IMR-90 (cell line): ENCODE measurements at regions not wholly inside any gene's neighbourhood (a gene's known extent, or its start where the extent isn't known, plus 50 kb on each side); places are given as distances from the start of the nearest gene placed in this dataset.

ENCODE experiments used
- ATAC-seq: fragments of 200-7000 bp; cut with Tn5 transposase; 2 replicates; pipeline ENCODE4 v1.9.1; 2020; ENCODE audit warnings: low read depth, mild to moderate bottlenecking, moderate library complexity
- BruUV-seq: library from RNA; stranded (reverse); fragments of 400-500 nt; replicated peaks from 2 replicates; lab custom pipeline; 2021; lab: Mats Ljungman, UMichigan
- CTCF ChIA-PET: fragments of 300-600 bp; formaldehyde crosslinking; extraction: SDS; loops from one replicate; lab custom pipeline; 2021; ENCODE audit warnings: antibody characterized with exemption; lab: Yijun Ruan, JAX
- POLR2A ChIA-PET: fragments of 300-600 bp; sonication (Branson Sonifier 250); formaldehyde crosslinking; loops from one replicate; lab custom pipeline; 2022; ENCODE audit warnings: antibody characterized with exemption; ENCODE audit not compliant: unreplicated experiment; lab: Charles Lee
- DNase-seq: peaks from one replicate; pipeline ENCODE4 v3.0.0; 2013
- H2AFZ ChIP-seq: replicated peaks from 2 replicates; pipeline ENCODE3; 2013; ENCODE audit warnings: low read length, mild to moderate bottlenecking; ENCODE audit not compliant: poor library complexity
- H2AK5ac ChIP-seq: 2 replicates; pipeline ENCODE4 v1.6.1; 2013; ENCODE audit warnings: low read depth, low read length, inconsistent platforms
- H2AK9ac ChIP-seq: replicated peaks from 2 replicates; pipeline ENCODE3; 2013; ENCODE audit warnings: mild to moderate bottlenecking, low read depth, low read length, moderate library complexity; ENCODE audit not compliant: poor library complexity
- H2BK120ac ChIP-seq: 2 replicates; pipeline ENCODE4 v1.6.1; 2013; ENCODE audit warnings: low read depth, low read length, inconsistent platforms
- H2BK15ac ChIP-seq: 3 replicates; pipeline ENCODE4 v1.6.1; 2013; ENCODE audit warnings: low read depth, low read length, inconsistent platforms
- H2BK20ac ChIP-seq: 2 replicates; pipeline ENCODE4 v1.6.1; 2013; ENCODE audit warnings: low read depth, mild to moderate bottlenecking, inconsistent platforms, low read length, moderate library complexity
- H2BK5ac ChIP-seq: 2 replicates; pipeline ENCODE4 v1.6.1; 2013; ENCODE audit warnings: mild to moderate bottlenecking, low read depth, low read length, inconsistent platforms; ENCODE audit not compliant: poor library complexity, severe bottlenecking
- H3K14ac ChIP-seq: replicated peaks from 2 replicates; pipeline ENCODE4 v1.6.1; 2013; ENCODE audit warnings: low read depth, low read length, inconsistent platforms
- H3K18ac ChIP-seq: 2 replicates; pipeline ENCODE4 v1.6.1; 2013; ENCODE audit warnings: low read depth, low read length, control low read depth
- H3K23ac ChIP-seq: 2 replicates; pipeline ENCODE4 v1.6.1; 2013; ENCODE audit warnings: low read depth, low read length, inconsistent platforms
- H3K27ac ChIP-seq: 2 replicates; pipeline ENCODE4 v1.5.1; 2013; ENCODE audit warnings: mild to moderate bottlenecking, control low read depth, low read length; ENCODE audit not compliant: insufficient read depth
- H3K27me3 ChIP-seq: 2 replicates; pipeline ENCODE4 v1.6.1; 2013; ENCODE audit warnings: low read length; ENCODE audit not compliant: control insufficient read depth, insufficient read depth
- H3K36me3 ChIP-seq: 2 replicates; pipeline ENCODE4 v1.6.1; 2013; ENCODE audit warnings: low read length, mixed read lengths; ENCODE audit not compliant: control insufficient read depth, insufficient read depth
- H3K4ac ChIP-seq: 2 replicates; pipeline ENCODE4 v1.6.1; 2013; ENCODE audit warnings: low read depth, low read length, inconsistent platforms
- H3K4me1 ChIP-seq: 2 replicates; pipeline ENCODE4 v1.6.1; 2013; ENCODE audit warnings: low read length, mixed read lengths; ENCODE audit not compliant: control insufficient read depth, insufficient read depth
- H3K4me2 ChIP-seq: 2 replicates; pipeline ENCODE4 v1.6.1; 2013; ENCODE audit warnings: low read depth, mild to moderate bottlenecking, control low read depth, low read length, moderate library complexity
- H3K4me3 ChIP-seq: 2 replicates; pipeline ENCODE4 v1.5.1; 2013; ENCODE audit warnings: low read depth, mild to moderate bottlenecking, control low read depth, low read length, moderate library complexity; ENCODE audit not compliant: insufficient read depth
- H3K56ac ChIP-seq: 2 replicates; pipeline ENCODE4 v1.6.1; 2013; ENCODE audit warnings: low read length, inconsistent platforms; ENCODE audit not compliant: insufficient read depth; ENCODE audit errors: extremely low read depth
- H3K79me1 ChIP-seq, 2 experiments: 2 replicates each; pipeline ENCODE4 v1.6.1; 2013; ENCODE audit warnings: low read length in 2 of 2, inconsistent platforms in 1 of 2, low read depth in 1 of 2
- H3K9ac ChIP-seq: 2 replicates; pipeline ENCODE4 v1.6.1; 2013; ENCODE audit warnings: low read depth, low read length, control low read depth
- H3K9me1 ChIP-seq: 2 replicates; pipeline ENCODE4 v1.6.1; 2013; ENCODE audit warnings: low read length, inconsistent platforms; ENCODE audit not compliant: insufficient read depth
- H3K9me3 ChIP-seq: 2 replicates; pipeline ENCODE4 v1.6.1; 2013; ENCODE audit warnings: low read length; ENCODE audit not compliant: control insufficient read depth, insufficient read depth
- H4K20me1 ChIP-seq: 2 replicates; pipeline ENCODE4 v1.6.1; 2013; ENCODE audit warnings: low read length, inconsistent platforms; ENCODE audit not compliant: insufficient read depth
- H4K5ac ChIP-seq: 2 replicates; pipeline ENCODE4 v1.6.1; 2013; ENCODE audit warnings: mild to moderate bottlenecking, low read depth, low read length, control low read depth
- H4K8ac ChIP-seq, 2 experiments: 2 replicates each; pipeline ENCODE4 v1.6.1; 2013; ENCODE audit warnings: low read depth in 2 of 2, low read length in 2 of 2, control low read depth in 1 of 2, inconsistent platforms in 1 of 2
- H4K91ac ChIP-seq: 2 replicates; pipeline ENCODE4 v1.6.1; 2013; ENCODE audit warnings: low read depth, low read length, inconsistent platforms; ENCODE audit not compliant: insufficient read depth
- BHLHE40 ChIP-seq: fragments of 150-350 bp; IDR thresholded peaks from 2 replicates; pipeline ENCODE4 v1.6.1; 2016; ENCODE audit warnings: mild to moderate bottlenecking, low read depth, low read length
- POLR2A ChIP-seq: IDR thresholded peaks from 2 replicates; pipeline ENCODE4 v1.6.1; 2012; ENCODE audit warnings: mild to moderate bottlenecking, low read depth, low read length
- WGBS, 2 experiments: methylation state at CpG; one replicate each; pipeline versions ENCODE4 v1.1.5 to v1.1.7; 2013; ENCODE audit warnings: missing lambda C conversion rate in 2 of 2; ENCODE audit not compliant: insufficient read length in 1 of 2; ENCODE audit errors: extremely low coverage in 2 of 2; 5-methylcytosine and 5-hydroxymethylcytosine counted together
- dilution Hi-C: fragments of 300-500 bp; cut with HindIII; formaldehyde crosslinking; loops from one replicate; pipeline ENCODE4 v1.14.3; 2018; ENCODE audit warnings: low sequenced_read_pairs; ENCODE audit not compliant: unreplicated experiment
- in situ Hi-C: fragments of 300-500 bp; cut with MboI; formaldehyde crosslinking; loops from 3 replicates; pipeline ENCODE4 v1.14.3; 2019; ENCODE audit warnings: low sequenced_read_pairs, inconsistent platforms, mixed read lengths
- intact Hi-C: fragments of 100-400 bp; cut with micrococcal nuclease; formaldehyde crosslinking; loops from 2 replicates; pipeline ENCODE4 v1.10.0; 2022

- Histone ChIP-seq H3K9me3 (0 out of 2 replicates have a peak, but pooled peaks cover 3% of the 10 kb centered on the region), H3K4me3 (no peak overlapping the region), H3K36me3 (no peaks in the 10 kb centered on the region), H2BK15ac (no peak overlapping the region), H4K91ac (no peak overlapping the region), H2BK20ac (no peak overlapping the region), H2BK5ac (no peak overlapping the region), H3K27ac (no peak overlapping the region), H2AK5ac (no peak overlapping the region), H3K9ac (no peak overlapping the region), H3K56ac (no peak overlapping the region), H3K4ac (no peak overlapping the region), H3K79me1 (no peaks in the 10 kb centered on the region), H2BK120ac (no peak overlapping the region), H3K18ac (no peak overlapping the region), H4K20me1 (no peaks in the 10 kb centered on the region), H4K8ac (no peak overlapping the region), H3K14ac (no peak overlapping the region), H2AK9ac (no peak overlapping the region), H4K5ac (no peak overlapping the region), H3K9me1 (no peaks in the 10 kb centered on the region), H3K4me2 (no peak overlapping the region), H3K4me1 (no peaks in the 10 kb centered on the region), H2AFZ (no peak overlapping the region), H3K23ac (no peak overlapping the region), H3K27me3 (no peaks in the 10 kb centered on the region)
- no TSS peak for BruUV-seq
- in situ Hi-C loops = no loop called here
- intact Hi-C loops = no loop called here
- no peak for TF ChIP-seq POLR2A
- no peak for TF ChIP-seq BHLHE40
- dilution Hi-C loops = no loop called here
- ChIA-PET CTCF (no interaction called here), POLR2A (no interaction called here)
- 60% methylated on average over 1 of the region's 2 CpGs; no CpG with 5 or more reads in 1 of the 2 experiments for WGBS, 2 experiments
- DNase-seq (no peak), ATAC-seq (no peak)
Measured at GRCh38 chr1:208432346-208432745, 188.2 kb upstream of the PLXNA2 start.
